WTC11 (cell line): ENCODE measurements at regions not wholly inside any gene's neighbourhood (a gene's known extent, or its start where the extent isn't known, plus 50 kb on each side); places are given as distances from the start of the nearest gene placed in this dataset.

Experiments
- ETV6 ChIP-seq: sonication (generic); formaldehyde crosslinking; IDR thresholded peaks from 2 replicates; pipeline ENCODE4 v1.8.1; 2022; ENCODE audit warnings: mild to moderate bottlenecking, missing genetic modification reagents
- FOXP1 ChIP-seq: sonication (generic); formaldehyde crosslinking; IDR thresholded peaks from 2 replicates; pipeline ENCODE4 v1.8.0; 2022; ENCODE audit warnings: missing genetic modification reagents, mild to moderate bottlenecking, moderate library complexity, borderline replicate concordance
- IRF2 ChIP-seq: sonication (generic); formaldehyde crosslinking; IDR thresholded peaks from 2 replicates; pipeline ENCODE4 v1.8.0; 2022; ENCODE audit warnings: low read depth, missing genetic modification reagents, borderline replicate concordance
- SP1 ChIP-seq: sonication (generic); formaldehyde crosslinking; conservative IDR thresholded peaks from 2 replicates; pipeline ENCODE4 v1.8.1; 2022; ENCODE audit warnings: missing genetic modification reagents
- TF ChIP-seq, protein P1 (sequence below): fragments of 200-600 bp; IDR thresholded peaks from 2 replicates; pipeline ENCODE4 v1.8.0; 2022; ENCODE audit warnings: antibody characterized with exemption
- TF ChIP-seq, protein P2 (sequence below): sonication (generic); formaldehyde crosslinking; IDR thresholded peaks from 2 replicates; pipeline ENCODE4 v1.8.0; 2022; ENCODE audit warnings: mild to moderate bottlenecking, missing genetic modification reagents
- TF ChIP-seq, protein P3 (sequence below): sonication (generic); formaldehyde crosslinking; IDR thresholded peaks from 2 replicates; pipeline ENCODE4 v1.8.1; 2022; ENCODE audit warnings: low read depth, missing genetic modification reagents, borderline replicate concordance
- TF ChIP-seq, protein P4 (sequence below): sonication (generic); formaldehyde crosslinking; IDR thresholded peaks from 2 replicates; pipeline ENCODE4 v1.8.0; 2022; ENCODE audit warnings: mild to moderate bottlenecking, missing genetic modification reagents
- TF ChIP-seq, protein P5 (sequence below): sonication (generic); formaldehyde crosslinking; IDR thresholded peaks from 2 replicates; pipeline ENCODE4 v1.8.1; 2023; ENCODE audit warnings: mild to moderate bottlenecking, missing genetic modification reagents

DNA sequence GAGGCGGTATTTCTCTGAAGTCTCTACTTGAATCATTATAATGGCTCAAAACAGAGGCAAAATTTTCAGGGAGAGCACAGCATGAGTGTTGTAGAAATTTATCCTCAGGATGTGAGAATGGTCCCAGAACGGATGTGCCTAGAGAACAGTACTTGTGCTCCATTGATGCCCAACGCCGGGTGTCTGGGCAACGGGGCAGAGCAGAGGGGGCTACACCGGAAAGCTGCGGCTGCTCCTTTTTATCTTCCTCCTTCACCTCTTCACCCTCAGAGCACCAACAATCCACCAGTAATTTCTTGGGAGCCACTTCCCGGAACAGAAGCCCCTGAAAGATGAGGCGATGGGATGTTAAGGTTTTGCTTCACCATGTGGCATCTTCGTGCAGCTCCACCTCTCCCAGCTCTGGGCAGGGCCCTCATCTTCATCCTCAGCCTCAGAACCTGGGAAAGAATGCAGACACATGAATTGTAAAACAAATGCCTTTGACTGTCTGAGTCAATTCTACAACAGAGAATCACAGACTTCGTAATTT is 71.5 kb downstream of the PTGR3 start:
- TF ChIP-seq, protein P1, sequence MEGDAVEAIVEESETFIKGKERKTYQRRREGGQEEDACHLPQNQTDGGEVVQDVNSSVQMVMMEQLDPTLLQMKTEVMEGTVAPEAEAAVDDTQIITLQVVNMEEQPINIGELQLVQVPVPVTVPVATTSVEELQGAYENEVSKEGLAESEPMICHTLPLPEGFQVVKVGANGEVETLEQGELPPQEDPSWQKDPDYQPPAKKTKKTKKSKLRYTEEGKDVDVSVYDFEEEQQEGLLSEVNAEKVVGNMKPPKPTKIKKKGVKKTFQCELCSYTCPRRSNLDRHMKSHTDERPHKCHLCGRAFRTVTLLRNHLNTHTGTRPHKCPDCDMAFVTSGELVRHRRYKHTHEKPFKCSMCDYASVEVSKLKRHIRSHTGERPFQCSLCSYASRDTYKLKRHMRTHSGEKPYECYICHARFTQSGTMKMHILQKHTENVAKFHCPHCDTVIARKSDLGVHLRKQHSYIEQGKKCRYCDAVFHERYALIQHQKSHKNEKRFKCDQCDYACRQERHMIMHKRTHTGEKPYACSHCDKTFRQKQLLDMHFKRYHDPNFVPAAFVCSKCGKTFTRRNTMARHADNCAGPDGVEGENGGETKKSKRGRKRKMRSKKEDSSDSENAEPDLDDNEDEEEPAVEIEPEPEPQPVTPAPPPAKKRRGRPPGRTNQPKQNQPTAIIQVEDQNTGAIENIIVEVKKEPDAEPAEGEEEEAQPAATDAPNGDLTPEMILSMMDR = no peak
- TF ChIP-seq ETV6 (CRISPR knock-in tag) = no peak
- TF ChIP-seq, protein P2, sequence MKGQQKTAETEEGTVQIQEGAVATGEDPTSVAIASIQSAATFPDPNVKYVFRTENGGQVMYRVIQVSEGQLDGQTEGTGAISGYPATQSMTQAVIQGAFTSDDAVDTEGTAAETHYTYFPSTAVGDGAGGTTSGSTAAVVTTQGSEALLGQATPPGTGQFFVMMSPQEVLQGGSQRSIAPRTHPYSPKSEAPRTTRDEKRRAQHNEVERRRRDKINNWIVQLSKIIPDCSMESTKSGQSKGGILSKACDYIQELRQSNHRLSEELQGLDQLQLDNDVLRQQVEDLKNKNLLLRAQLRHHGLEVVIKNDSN (CRISPR knock-in tag) = no peak
- TF ChIP-seq, protein P3, sequence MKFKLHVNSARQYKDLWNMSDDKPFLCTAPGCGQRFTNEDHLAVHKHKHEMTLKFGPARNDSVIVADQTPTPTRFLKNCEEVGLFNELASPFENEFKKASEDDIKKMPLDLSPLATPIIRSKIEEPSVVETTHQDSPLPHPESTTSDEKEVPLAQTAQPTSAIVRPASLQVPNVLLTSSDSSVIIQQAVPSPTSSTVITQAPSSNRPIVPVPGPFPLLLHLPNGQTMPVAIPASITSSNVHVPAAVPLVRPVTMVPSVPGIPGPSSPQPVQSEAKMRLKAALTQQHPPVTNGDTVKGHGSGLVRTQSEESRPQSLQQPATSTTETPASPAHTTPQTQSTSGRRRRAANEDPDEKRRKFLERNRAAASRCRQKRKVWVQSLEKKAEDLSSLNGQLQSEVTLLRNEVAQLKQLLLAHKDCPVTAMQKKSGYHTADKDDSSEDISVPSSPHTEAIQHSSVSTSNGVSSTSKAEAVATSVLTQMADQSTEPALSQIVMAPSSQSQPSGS (CRISPR knock-in tag) = no peak
- TF ChIP-seq IRF2 (CRISPR knock-in tag) = no peak
- TF ChIP-seq SP1 (CRISPR knock-in tag) = no peak
- TF ChIP-seq, protein P4, sequence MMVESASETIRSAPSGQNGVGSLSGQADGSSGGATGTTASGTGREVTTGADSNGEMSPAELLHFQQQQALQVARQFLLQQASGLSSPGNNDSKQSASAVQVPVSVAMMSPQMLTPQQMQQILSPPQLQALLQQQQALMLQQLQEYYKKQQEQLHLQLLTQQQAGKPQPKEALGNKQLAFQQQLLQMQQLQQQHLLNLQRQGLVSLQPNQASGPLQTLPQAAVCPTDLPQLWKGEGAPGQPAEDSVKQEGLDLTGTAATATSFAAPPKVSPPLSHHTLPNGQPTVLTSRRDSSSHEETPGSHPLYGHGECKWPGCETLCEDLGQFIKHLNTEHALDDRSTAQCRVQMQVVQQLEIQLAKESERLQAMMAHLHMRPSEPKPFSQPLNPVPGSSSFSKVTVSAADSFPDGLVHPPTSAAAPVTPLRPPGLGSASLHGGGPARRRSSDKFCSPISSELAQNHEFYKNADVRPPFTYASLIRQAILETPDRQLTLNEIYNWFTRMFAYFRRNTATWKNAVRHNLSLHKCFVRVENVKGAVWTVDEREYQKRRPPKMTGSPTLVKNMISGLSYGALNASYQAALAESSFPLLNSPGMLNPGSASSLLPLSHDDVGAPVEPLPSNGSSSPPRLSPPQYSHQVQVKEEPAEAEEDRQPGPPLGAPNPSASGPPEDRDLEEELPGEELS = no peak
- TF ChIP-seq, protein P5, sequence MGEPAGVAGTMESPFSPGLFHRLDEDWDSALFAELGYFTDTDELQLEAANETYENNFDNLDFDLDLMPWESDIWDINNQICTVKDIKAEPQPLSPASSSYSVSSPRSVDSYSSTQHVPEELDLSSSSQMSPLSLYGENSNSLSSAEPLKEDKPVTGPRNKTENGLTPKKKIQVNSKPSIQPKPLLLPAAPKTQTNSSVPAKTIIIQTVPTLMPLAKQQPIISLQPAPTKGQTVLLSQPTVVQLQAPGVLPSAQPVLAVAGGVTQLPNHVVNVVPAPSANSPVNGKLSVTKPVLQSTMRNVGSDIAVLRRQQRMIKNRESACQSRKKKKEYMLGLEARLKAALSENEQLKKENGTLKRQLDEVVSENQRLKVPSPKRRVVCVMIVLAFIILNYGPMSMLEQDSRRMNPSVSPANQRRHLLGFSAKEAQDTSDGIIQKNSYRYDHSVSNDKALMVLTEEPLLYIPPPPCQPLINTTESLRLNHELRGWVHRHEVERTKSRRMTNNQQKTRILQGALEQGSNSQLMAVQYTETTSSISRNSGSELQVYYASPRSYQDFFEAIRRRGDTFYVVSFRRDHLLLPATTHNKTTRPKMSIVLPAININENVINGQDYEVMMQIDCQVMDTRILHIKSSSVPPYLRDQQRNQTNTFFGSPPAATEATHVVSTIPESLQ (CRISPR knock-in tag) = no peak
- TF ChIP-seq FOXP1 = no peak
